Stimulated activated CD8-positive, alpha-beta memory T cell treated with anti-CD3 and anti-CD28 coated beads, Interleukin-15, amount 100 ng/mL, for 4 hours (primary cell): ENCODE measurements at regions not wholly inside any gene's neighbourhood (a gene's known extent, or its start where the extent isn't known, plus 50 kb on each side); places are given as distances from the start of the nearest gene placed in this dataset.

ENCODE experiments used
- DNase-seq, 2 donors: peaks; one replicate each; pipeline ENCODE4 v3.0.0-alpha.2; 2020; ENCODE audit warnings: low read depth in 2 of 2

DNA sequence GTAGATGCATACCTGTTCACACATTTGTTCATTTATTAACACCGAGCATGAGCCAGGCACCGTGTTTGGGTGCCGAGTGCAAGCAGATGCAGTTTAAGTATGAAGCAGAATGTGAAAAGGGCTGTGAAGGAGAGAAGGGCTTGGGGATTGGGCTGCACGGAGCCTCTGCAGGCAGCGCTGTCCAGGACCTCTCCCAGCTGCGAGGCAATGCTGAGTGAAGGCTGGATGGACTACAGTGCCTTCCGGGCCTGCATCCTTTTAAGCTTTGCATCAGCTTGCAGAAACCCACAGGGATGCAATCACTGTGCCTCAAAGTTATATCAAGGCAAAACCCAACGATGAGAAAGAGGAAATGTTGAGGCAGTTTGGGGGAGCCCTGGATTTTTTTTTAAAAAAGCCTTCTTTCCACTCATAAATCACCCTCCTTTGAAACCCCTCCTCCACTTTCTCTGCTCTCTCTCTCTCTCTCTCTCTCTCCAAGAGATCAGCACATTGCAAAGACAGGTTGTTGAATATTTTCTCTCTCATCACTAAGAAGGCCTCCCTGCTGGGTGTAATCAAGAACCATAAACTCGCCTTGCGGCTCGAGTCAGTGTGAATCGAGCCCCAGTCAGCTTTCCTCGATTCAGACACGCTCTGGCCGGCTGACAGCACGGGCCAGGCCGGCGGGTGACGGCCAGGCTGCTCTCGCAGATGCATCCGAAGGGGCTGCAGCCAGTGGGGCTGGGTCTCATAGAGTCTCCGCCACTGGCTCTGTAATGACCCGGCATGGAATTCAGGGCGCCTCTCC, 89.2 kb upstream of the POU3F1 start:
- no peak for DNase-seq

- DNase-seq: no peak
These were observed 87.7 kb upstream of the POU3F1 start for GRCh38 chr1:38134294-38134755.

GRCh38 chr1:38133756-38134155, 87.2 kb upstream of the POU3F1 start:
- no peak for DNase-seq

GRCh38 chr1:38133304-38133703, 86.7 kb upstream of the POU3F1 start:
- DNase-seq: no peak

- DNase-seq: no peak
These were observed 86.1 kb upstream of the POU3F1 start for GRCh38 chr1:38132681-38133080.

GRCh38 chr1:38131024-38131585, 84.5 kb upstream of the POU3F1 start:
- no peak for DNase-seq

DNA sequence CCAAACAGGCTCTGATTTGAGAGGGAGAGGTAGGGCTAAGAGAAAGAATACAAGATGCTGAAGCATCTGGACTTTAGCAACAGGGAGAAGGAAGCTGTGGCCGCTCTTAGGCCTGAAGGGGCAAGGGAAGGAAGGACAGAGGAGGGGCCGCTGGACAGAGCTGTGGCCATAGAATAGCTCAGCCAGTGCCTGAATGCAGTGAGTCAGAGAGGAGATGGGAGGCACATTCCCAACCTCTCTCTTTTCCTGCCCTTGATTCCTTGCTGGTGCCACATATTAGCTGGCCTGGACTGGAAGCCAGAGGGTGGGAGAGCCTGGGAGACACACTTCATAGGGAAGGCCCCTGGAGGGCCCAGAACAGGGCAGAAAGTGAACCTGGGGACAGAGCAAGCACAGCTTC, 83.4 kb upstream of the POU3F1 start:
- no peak for DNase-seq

GRCh38 chr1:38129473-38129872, 82.9 kb upstream of the POU3F1 start:
- DNase-seq: no peak

GRCh38 chr1:38128926-38129453, 82.4 kb upstream of the POU3F1 start:
- DNase-seq: no peak

DNA sequence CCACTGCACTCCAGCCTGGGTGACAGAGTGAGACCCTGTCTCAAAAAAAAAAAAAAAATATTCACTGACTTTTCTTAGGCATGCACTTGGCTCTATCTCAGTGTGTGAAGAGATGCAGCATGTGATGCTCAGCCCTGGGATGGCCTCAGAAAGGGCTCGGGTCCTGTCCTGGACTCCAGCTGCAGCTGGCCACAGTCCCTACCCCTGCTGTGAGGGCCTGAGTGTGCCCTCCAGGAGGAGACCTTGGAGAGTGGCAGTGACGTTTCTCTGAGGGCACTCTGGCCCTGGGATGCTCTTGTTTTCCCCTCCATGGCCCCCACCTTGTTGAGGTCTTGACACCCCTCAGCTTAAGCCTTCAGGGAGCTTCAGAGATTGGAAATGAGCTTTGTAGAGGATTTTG, 81.9 kb upstream of the POU3F1 start:
- no peak for DNase-seq

DNA sequence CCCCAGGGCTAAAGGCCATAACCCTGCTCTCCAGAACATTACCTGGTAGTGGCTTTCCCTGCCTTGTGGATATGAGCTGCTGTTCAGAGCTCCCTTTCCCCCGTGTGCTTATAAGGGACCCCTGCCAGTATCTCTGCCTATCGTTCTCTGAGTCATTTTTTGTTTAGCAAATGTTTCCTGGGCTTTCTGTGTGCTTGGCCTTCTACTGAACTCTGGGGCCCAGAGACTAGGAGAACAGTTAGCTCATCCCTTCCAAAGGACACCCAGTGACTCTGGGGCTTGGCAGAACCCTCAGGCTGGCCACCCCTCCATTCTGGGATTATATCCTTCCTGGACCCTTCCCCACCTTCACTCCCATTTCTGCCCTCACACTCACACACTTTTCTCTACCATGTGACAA, 80.8 kb upstream of the POU3F1 start:
- DNase-seq: no peak

- no peak for DNase-seq
These were observed 80.4 kb upstream of the POU3F1 start for GRCh38 chr1:38126970-38127369.

GRCh38 chr1:38125837-38126520, 79.4 kb upstream of the POU3F1 start:
- no peak for DNase-seq

DNA sequence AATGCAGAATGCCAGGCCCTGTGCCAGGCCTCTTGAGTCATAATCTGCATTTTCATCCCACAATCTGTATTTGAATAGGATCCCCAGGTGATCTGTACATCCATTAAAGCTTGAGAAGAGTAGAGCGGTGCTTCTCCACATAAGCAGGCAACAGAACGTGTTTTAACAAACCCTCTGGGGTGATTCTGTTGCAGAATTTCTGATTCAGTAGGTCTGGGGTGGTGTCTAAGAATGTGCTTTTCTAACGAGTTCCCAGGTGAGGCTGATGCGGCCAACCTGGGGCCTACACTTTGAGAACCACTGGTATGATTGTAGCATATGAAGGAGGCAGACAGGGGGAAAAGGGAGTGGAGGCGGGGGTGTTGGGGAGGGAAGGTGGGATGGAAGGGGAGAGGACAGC, 78.4 kb upstream of the POU3F1 start:
- no peak for DNase-seq

DNA sequence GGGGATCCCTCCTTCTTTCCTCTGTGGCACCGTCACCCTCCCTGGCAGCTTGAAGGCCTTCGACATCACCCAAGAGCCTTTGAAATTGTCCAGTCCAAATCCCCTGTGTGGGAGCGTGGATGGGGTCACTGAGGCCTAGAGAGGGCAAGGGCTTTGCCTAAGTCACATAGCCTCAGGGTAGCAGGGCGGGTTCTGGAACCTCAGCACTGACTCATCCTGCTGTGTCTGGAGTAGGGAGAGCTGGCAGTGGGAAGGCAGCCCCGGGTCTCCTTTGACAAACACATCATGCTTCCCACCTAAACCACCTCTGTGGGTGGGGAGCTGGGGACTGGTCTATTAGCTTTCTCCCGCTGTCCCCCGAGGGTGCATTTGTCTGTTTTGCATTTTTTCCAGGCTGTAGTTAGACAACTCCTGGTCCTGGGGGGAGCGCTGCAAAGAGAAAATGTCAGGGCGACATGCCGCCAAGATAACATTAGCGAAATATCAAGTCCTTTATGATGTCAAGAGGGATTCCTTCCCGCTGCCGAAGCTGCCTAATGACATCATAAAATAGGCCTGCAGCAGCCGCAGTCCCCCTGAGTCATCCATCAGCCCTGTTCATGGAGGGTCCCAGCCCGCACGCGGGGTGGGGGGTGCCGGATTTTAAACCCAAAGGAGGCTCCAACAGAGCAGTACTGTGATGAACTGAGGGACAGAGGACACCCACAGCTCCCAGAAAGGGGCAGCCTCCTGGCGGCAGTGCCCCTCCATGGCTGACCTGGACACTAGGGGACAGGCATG, 77.0 kb upstream of the POU3F1 start:
- no peak for DNase-seq

DNA sequence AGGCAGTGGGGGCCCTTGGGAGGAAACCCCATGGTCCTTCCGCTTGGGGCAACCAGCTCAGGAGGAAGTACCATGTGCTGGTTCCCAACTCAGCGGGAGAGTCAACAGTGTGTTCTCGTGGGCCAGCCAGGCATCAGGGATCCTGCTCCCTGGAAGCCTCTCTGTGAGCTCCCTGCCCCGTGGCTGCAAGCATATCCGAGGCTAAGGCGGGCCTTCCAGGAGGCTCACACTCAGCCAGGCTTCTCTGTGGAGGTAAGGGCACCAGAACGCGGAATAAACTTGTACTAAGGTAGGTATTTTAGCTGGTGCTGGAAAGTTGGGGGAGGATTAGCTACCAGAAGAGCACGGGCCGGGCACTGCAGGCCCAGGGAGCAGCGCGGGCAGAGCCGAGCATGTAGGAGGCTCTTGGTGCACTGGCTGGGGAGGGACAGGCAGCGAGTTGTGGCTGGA, 74.7 kb upstream of the POU3F1 start:
- DNase-seq: no peak

DNA sequence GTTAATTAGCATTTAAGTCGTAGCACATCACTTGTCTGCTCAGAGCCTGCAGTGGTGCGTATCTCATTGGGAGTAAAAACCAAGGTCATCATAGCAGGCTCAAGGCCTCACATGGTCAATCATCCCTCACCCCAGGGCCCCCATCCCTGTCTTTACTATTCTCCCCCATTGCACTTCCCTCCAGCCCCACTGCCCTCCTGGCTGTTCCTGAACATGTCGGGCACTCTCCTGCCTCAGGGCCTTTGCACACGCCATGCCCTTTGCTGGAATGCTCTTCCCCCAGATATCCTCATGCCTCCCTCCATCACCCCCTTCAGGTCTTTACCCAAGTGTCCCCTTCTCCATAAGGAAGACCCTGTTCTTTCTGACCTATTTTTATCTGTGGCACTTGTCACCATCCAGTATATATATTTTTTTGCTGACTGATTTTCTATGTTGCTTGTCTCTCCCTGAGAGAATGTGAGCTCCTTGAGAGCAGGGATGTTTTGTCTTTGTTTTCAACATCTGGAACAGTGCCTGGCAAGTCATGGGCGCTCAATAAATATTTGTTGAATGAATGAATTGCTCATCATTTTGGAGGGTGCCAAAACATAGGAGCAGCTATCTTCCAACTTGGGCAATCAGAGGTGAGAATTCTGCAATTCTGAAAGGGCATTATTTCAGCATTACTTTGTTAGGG, 74.1 kb upstream of the POU3F1 start:
- DNase-seq: no peak

DNA sequence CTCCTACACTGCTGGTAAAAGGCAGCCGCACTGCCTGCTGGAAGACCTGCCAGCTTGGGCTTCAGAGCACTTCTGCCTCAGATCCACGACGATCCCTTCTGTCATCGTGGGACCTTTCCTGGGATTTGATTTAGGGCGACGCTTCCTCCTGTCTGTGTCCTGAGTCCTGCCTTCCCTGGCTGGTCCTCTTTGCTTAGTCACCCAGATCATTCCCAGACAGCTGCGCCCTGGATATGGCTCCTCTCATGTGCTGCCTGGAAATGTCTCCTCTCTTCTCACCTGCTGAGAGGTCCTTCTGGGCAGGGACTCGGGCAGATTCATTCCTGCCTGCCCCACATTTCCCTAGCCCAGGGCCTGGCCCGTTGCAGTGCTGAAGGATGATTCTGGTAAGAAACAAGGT, 72.4 kb upstream of the POU3F1 start:
- DNase-seq: no peak

DNA sequence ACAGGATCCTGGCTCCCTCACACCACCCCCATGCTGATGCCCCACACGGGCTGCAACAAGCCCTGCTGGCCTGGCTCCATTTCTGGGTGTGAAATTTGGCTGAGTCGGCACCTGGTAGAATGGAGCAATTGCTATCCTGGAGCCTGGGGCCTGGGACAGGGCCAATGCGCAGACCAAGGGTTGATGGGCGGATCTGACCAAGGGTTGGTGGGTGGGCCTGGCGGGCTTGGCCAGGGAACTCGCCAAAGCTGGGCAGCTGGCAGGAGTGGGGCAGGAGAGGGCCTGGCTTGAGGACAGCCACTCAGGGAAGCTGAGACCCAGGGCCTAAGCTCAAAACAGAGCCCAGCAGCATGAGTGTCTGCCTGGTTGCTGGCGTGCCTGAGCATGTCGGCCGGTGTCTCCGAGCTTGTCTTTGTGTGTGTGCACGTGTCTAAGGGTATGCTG, 70.9 kb upstream of the POU3F1 start:
- DNase-seq: no peak

GRCh38 chr1:38115682-38116202, 69.1 kb upstream of the POU3F1 start:
- no peak for DNase-seq

- no peak for DNase-seq
These were observed 68.6 kb upstream of the POU3F1 start for GRCh38 chr1:38115226-38115625.
